ENCODE measurements at regions not wholly inside any gene's neighbourhood (a gene's known extent, or its start where the extent isn't known, plus 50 kb on each side); places are given as distances from the start of the nearest gene placed in this dataset.

DNA sequence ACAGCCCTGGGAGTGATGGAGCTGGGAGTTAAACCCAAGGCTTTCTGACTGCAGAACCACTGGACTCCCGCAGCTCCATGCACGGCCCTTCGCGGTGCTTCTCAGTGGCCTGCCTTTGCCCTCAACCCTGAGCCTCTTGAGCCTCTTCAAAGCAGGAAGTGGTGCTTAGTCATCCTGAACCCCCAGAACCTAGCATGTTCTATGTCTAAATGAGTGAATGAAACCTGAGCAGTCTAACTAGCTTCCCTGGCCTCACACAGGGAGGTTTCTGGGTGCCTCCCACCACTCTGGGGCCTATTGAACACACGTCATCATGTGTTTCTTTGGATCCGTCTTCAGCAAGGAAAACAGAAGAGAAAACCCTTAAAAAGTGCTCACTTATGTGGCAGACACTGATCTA lies 117.9 kb upstream of the SFSWAP start:
- Histone ChIP-seq H3K4me3 (ENCODE audit: extremely low read depth in 1 of 4, insufficient read depth in 2 of 4, low read depth in 3 of 4, low read length in 4 of 4) (no peak overlapping the region), H4K91ac (replicated peaks; ENCODE audit: insufficient read length, low read length) (no peak overlapping the region), H3K23ac (ENCODE audit: insufficient read length) (no peak overlapping the region), H3K9me3 (ENCODE audit: insufficient read depth in 2 of 2, low read depth in 1 of 2, low read length in 1 of 2) (no peaks in the 10 kb centered on the region), H3K4me2 (ENCODE audit: insufficient read depth in 1 of 2, low read depth in 2 of 2, low read length in 2 of 2) (no peak overlapping the region), H2BK15ac (ENCODE audit: low read length) (0 out of 2 replicates have a peak overlapping the region, but pooled peaks have one; percentile 33), H3K79me2 (ENCODE audit: control insufficient read depth in 1 of 2, insufficient read depth in 2 of 2, low read length in 2 of 2) (no peaks in the 10 kb centered on the region), H2BK20ac (ENCODE audit: low read length) (no peak overlapping the region), H2BK5ac (ENCODE audit: low read depth, low read length) (no peak overlapping the region), H3K23me2 (ENCODE audit: low read depth, low read length) (peaks cover 3% of the 10 kb centered on the region; the same call in 1 of the 2 replicates), H4K5ac (ENCODE audit: insufficient read length, low read depth, low read length) (no peak overlapping the region), H4K20me1 (replicated peaks in 1 of 2; ENCODE audit: control insufficient read depth in 1 of 2, insufficient read depth in 2 of 2, low read length in 2 of 2) (no peaks in the 10 kb centered on the region), H3K79me1 (ENCODE audit: low read depth, low read length) (no peaks in the 10 kb centered on the region), H3K14ac (ENCODE audit: insufficient read length) (no peak overlapping the region), H2BK12ac (ENCODE audit: low read depth, low read length) (no peak overlapping the region), H3K9ac (replicated peaks in 1 of 4; ENCODE audit: extremely low read depth in 1 of 4, low read depth in 3 of 4, low read length in 3 of 4) (no peak overlapping the region), H2AK5ac (ENCODE audit: low read depth, low read length) (no peak overlapping the region), H3K4ac (replicated peaks; ENCODE audit: insufficient read length, low read depth, low read length) (no peak overlapping the region), H3K18ac (ENCODE audit: extremely low read depth, low read length) (no peak overlapping the region), H3K56ac (replicated peaks; ENCODE audit: insufficient read length, low read depth, low read length) (no peak overlapping the region), H3K4me1 (replicated peaks in 1 of 4; ENCODE audit: control insufficient read depth in 3 of 4, insufficient read depth in 4 of 4, low read length in 3 of 4) (peaks cover 0 to 6% (median 4%) of the 10 kb centered on the region in 4 experiments; a peak in 5 of 7 replicates), H3K36me3 (ENCODE audit: control insufficient read depth in 2 of 4, insufficient read depth in 4 of 4, low read length in 3 of 4) (no peaks in the 10 kb centered on the region), H4K8ac (ENCODE audit: extremely low read depth, insufficient read depth, low read length) (no peak overlapping the region), H3K27ac (ENCODE audit: low read depth, low read length) (no peak overlapping the region), H2BK120ac (replicated peaks; ENCODE audit: low read depth, low read length) (no peak overlapping the region), H2AFZ (ENCODE audit: low read length) (no peak overlapping the region), H3K27me3 (replicated peaks in 1 of 4; ENCODE audit: control insufficient read depth in 3 of 4, extremely low read depth in 1 of 4, insufficient read depth in 3 of 4, low read length in 3 of 4) (no peaks in the 10 kb centered on the region)
- no peak for DNase-seq (ENCODE audit: low read depth in 1 of 2, low spot score in 2 of 2)
- TF ChIP-seq E2F6 (IDR thresholded peaks at IDR 0.05) (no peak), HDAC6 (IDR thresholded peaks at IDR 0.05; ENCODE audit: low read depth, low read length) (no peak), JUN (IDR thresholded peaks at IDR 0.05; ENCODE audit: low read depth, low read length) (no peak), KDM1A (IDR thresholded peaks at IDR 0.05; ENCODE audit: borderline replicate concordance, low read length) (no peak), MAFK (IDR thresholded peaks at IDR 0.05; ENCODE audit: low read depth, low read length) (no peak)
- ChIA-PET CTCF (ENCODE audit: partially characterized antibody) (interaction anchor here (1.2 to 2.0 kb wide), 3 partner anchors 11 to 23 kb away, joined by 3 to 7 read pairs (median 6); no protein-coding TSS in a partner anchor), POLR2A (ENCODE audit: partially characterized antibody) (interaction anchor here (0.7 to 1.0 kb wide), 2 partner anchors 15 to 112 kb away, joined by 3 read pairs; no protein-coding TSS in a partner anchor)
- WGBS, 2 experiments (ENCODE audit: extremely low coverage in 1 of 2, insufficient coverage in 1 of 2, insufficient read length in 1 of 2, insufficient replicate concordance in 2 of 2, low coverage in 1 of 2, low lambda C conversion rate in 2 of 2, missing lambda C conversion rate in 1 of 2): 91% methylated on average over 6 of the region's 6 CpGs; no CpG with 5 or more reads in 1 of the 2 experiments
- FAIRE-seq: no peak

Data from H1 (cell line).